Mesenchymal stem cell (in vitro differentiated cells and primary cell): ENCODE measurements at regions not wholly inside any gene's neighbourhood (a gene's known extent, or its start where the extent isn't known, plus 50 kb on each side); places are given as distances from the start of the nearest gene placed in this dataset.
A peak's percentile ranks its signal among the peaks of the same experiment; 100 is the strongest.

ENCODE experiments used
- DNase-seq: peaks from one replicate; pipeline ENCODE4 v3.0.0-alpha.2; 2013
- H2AFZ ChIP-seq: one replicate; pipeline ENCODE4 v1.6.1; 2013; ENCODE audit warnings: low read depth, mild to moderate bottlenecking, control low read depth, inconsistent platforms, low read length, moderate library complexity
- H2AK5ac ChIP-seq: 2 replicates; pipeline ENCODE4 v1.6.1; 2013; ENCODE audit warnings: low read length, moderate library complexity, mild to moderate bottlenecking, inconsistent platforms; ENCODE audit not compliant: severe bottlenecking
- H2BK120ac ChIP-seq: one replicate; pipeline ENCODE4 v1.6.1; 2013; ENCODE audit warnings: low read depth, mild to moderate bottlenecking, inconsistent platforms, low read length, moderate library complexity
- H2BK12ac ChIP-seq, 2 experiments: one replicate each; pipeline ENCODE4 v1.6.1; 2013; ENCODE audit warnings: inconsistent platforms in 2 of 2, low read length in 2 of 2, mild to moderate bottlenecking in 2 of 2, moderate library complexity in 2 of 2, control low read depth in 1 of 2
- H2BK15ac ChIP-seq: one replicate; pipeline ENCODE4 v1.6.1; 2013; ENCODE audit warnings: mild to moderate bottlenecking, low read depth, inconsistent platforms; ENCODE audit not compliant: poor library complexity, severe bottlenecking
- H2BK5ac ChIP-seq: 2 replicates; pipeline ENCODE4 v1.6.1; 2013; ENCODE audit warnings: low read depth, mild to moderate bottlenecking, low read length, control low read depth, inconsistent platforms; ENCODE audit not compliant: poor library complexity, severe bottlenecking
- H3K14ac ChIP-seq, 2 experiments: one replicate each; pipeline ENCODE4 v1.6.1; 2013; ENCODE audit warnings: inconsistent platforms in 2 of 2, low read length in 2 of 2, control low read depth in 1 of 2, mild to moderate bottlenecking in 1 of 2, moderate library complexity in 1 of 2
- H3K18ac ChIP-seq, 2 experiments: one replicate each; pipeline ENCODE4 v1.6.1; 2013; ENCODE audit warnings: inconsistent platforms in 2 of 2, low read length in 2 of 2, control low read depth in 1 of 2, low read depth in 1 of 2, mild to moderate bottlenecking in 1 of 2
- H3K23ac ChIP-seq, 2 experiments: one replicate each; pipeline ENCODE4 v1.6.1; 2013; ENCODE audit warnings: inconsistent platforms in 2 of 2, low read length in 2 of 2, mild to moderate bottlenecking in 2 of 2, moderate library complexity in 2 of 2, control low read depth in 1 of 2
- H3K27ac ChIP-seq: 2 replicates; pipeline ENCODE4 v1.5.1; 2013; ENCODE audit warnings: mild to moderate bottlenecking, moderate library complexity, low read length, control low read depth, inconsistent platforms; ENCODE audit not compliant: poor library complexity, severe bottlenecking
- H3K27me3 ChIP-seq, 2 experiments: 2 replicates each; pipeline versions ENCODE4 v1.6.1 to v1.7.0; 2013; ENCODE audit warnings: low read length in 2 of 2, mild to moderate bottlenecking in 2 of 2, moderate library complexity in 2 of 2, control low read depth in 1 of 2, inconsistent platforms in 1 of 2; ENCODE audit not compliant: control insufficient read depth in 1 of 2, insufficient read depth in 1 of 2
- H3K36me3 ChIP-seq, 2 experiments: 2 replicates each; pipeline versions ENCODE4 v1.6.1 to v1.7.0; 2013; ENCODE audit warnings: low read length in 2 of 2, control low read depth in 1 of 2, inconsistent platforms in 1 of 2, low read depth in 1 of 2, mild to moderate bottlenecking in 1 of 2; ENCODE audit not compliant: insufficient read depth in 2 of 2, control insufficient read depth in 1 of 2
- H3K4ac ChIP-seq, 2 experiments: one replicate each; pipeline ENCODE4 v1.6.1; 2013; ENCODE audit warnings: inconsistent platforms in 2 of 2, low read length in 2 of 2, mild to moderate bottlenecking in 2 of 2, moderate library complexity in 2 of 2, control low read depth in 1 of 2, low read depth in 1 of 2
- H3K4me1 ChIP-seq: 2 replicates; pipeline ENCODE4 v1.6.1; 2013; ENCODE audit warnings: low read depth, low read length, control low read depth; ENCODE audit not compliant: control insufficient read depth, insufficient read depth
- H3K4me2 ChIP-seq: 2 replicates; pipeline ENCODE4 v1.6.1; 2013; ENCODE audit warnings: low read length, mild to moderate bottlenecking, inconsistent platforms; ENCODE audit not compliant: poor library complexity, severe bottlenecking
- H3K4me3 ChIP-seq, 2 experiments: 2 replicates each; pipeline versions ENCODE4 v1.5.1 to v1.7.0; 2013; ENCODE audit warnings: low read length in 2 of 2, mild to moderate bottlenecking in 2 of 2, control low read depth in 1 of 2, low read depth in 1 of 2; ENCODE audit not compliant: insufficient read depth in 1 of 2
- H3K79me1 ChIP-seq: replicated peaks from 2 replicates; pipeline ENCODE4 v1.6.1; 2013; ENCODE audit warnings: mild to moderate bottlenecking, control low read depth, low read length, inconsistent platforms; ENCODE audit not compliant: poor library complexity, severe bottlenecking
- H3K9ac ChIP-seq: 2 replicates; pipeline ENCODE4 v1.7.0; 2013; ENCODE audit warnings: mild to moderate bottlenecking, low read length, moderate library complexity
- H3K9me3 ChIP-seq: 2 replicates; pipeline ENCODE4 v1.7.0; 2013; ENCODE audit warnings: mild to moderate bottlenecking, low read length; ENCODE audit not compliant: control insufficient read depth
- H4K8ac ChIP-seq: one replicate; pipeline ENCODE4 v1.6.1; 2013; ENCODE audit warnings: inconsistent platforms, mild to moderate bottlenecking, low read length, moderate library complexity
- H4K91ac ChIP-seq: one replicate; pipeline ENCODE4 v1.6.1; 2013; ENCODE audit warnings: mild to moderate bottlenecking, low read length, inconsistent platforms
- WGBS: methylation state at CpG from one replicate; pipeline ENCODE4 v1.1.7; 2013; ENCODE audit warnings: mixed read lengths; 5-methylcytosine and 5-hydroxymethylcytosine counted together

- no peak overlapping the region for H4K8ac ChIP-seq
- H3K36me3 ChIP-seq: no peaks in the 10 kb centered on the region
- WGBS: 54% methylated on average over 6 of the region's 6 CpGs
- no peak overlapping the region for H3K4ac ChIP-seq
- H3K9ac ChIP-seq: no peak overlapping the region
- H2BK120ac ChIP-seq: no peak overlapping the region
- H3K4me1 ChIP-seq: no peaks in the 10 kb centered on the region
- H2BK5ac ChIP-seq: no peak overlapping the region
- H2AK5ac ChIP-seq: no peak overlapping the region
- no peak overlapping the region for H2AFZ ChIP-seq
- no peak overlapping the region for H3K23ac ChIP-seq
- H3K9me3 ChIP-seq: no peaks in the 10 kb centered on the region
- no peak overlapping the region for H2BK15ac ChIP-seq
- no peak overlapping the region for H3K27ac ChIP-seq
- no peak for DNase-seq
- no peak overlapping the region for H2BK12ac ChIP-seq
- H3K27me3 ChIP-seq: no peaks in the 10 kb centered on the region
- H3K4me2 ChIP-seq: no peak overlapping the region
- H3K4me3 ChIP-seq: no peak overlapping the region
- no peak overlapping the region for H3K18ac ChIP-seq
- H4K91ac ChIP-seq: no peak overlapping the region
- H3K79me1 ChIP-seq: no peaks in the 10 kb centered on the region
- H3K14ac ChIP-seq: no peak overlapping the region
Measured at GRCh38 chr13:111882351-111882750, 184.6 kb upstream of the SOX1 start.

- Histone ChIP-seq H3K9ac (no peak overlapping the region), H3K27ac (no peak overlapping the region), H2AK5ac (no peak overlapping the region), H3K4me1 (no peaks in the 10 kb centered on the region), H2BK5ac (no peak overlapping the region), H3K4me3 (no peak overlapping the region), H2BK15ac (no peak overlapping the region), H3K4ac (no peak overlapping the region), H3K23ac (no peak overlapping the region), H2BK12ac (no peak overlapping the region), H3K9me3 (no peaks in the 10 kb centered on the region), H3K79me1 (no peaks in the 10 kb centered on the region), H3K36me3 (no peaks in the 10 kb centered on the region), H3K18ac (no peak overlapping the region), H2AFZ (no peak overlapping the region), H3K4me2 (no peak overlapping the region), H4K91ac (no peak overlapping the region), H3K27me3 (no peaks in the 10 kb centered on the region), H3K14ac (no peak overlapping the region), H2BK120ac (no peak overlapping the region), H4K8ac (no peak overlapping the region)
- no peak for DNase-seq
- 70% methylated on average over 15 of the region's 17 CpGs for WGBS
Measured at GRCh38 chr13:111883571-111884343, 183.2 kb upstream of the SOX1 start.

GRCh38 chr13:111886217-111886945, 180.6 kb upstream of the SOX1 start:
- H3K79me1 ChIP-seq: no peaks in the 10 kb centered on the region
- H4K8ac ChIP-seq: no peak overlapping the region
- H2AK5ac ChIP-seq: no peak overlapping the region
- no peak overlapping the region for H2BK15ac ChIP-seq
- no peak overlapping the region for H3K4me3 ChIP-seq
- no peak overlapping the region for H3K9ac ChIP-seq
- no peak overlapping the region for H3K23ac ChIP-seq
- H2BK120ac ChIP-seq: no peak overlapping the region
- H3K36me3 ChIP-seq: no peaks in the 10 kb centered on the region
- no peak overlapping the region for H4K91ac ChIP-seq
- no peak overlapping the region for H2BK12ac ChIP-seq
- no peak overlapping the region for H3K14ac ChIP-seq
- H3K27me3 ChIP-seq: no peaks in the 10 kb centered on the region
- H3K4me1 ChIP-seq: no peaks in the 10 kb centered on the region
- no peaks in the 10 kb centered on the region for H3K9me3 ChIP-seq
- H3K27ac ChIP-seq: no peak overlapping the region
- whole genome bisulfite sequencing: 58% methylated on average over 6 of the region's 7 CpGs
- H2AFZ ChIP-seq: no peak overlapping the region
- no peak overlapping the region for H3K18ac ChIP-seq
- no peak overlapping the region for H3K4ac ChIP-seq
- H3K4me2 ChIP-seq: no peak overlapping the region
- no peak for DNase-seq
- no peak overlapping the region for H2BK5ac ChIP-seq

- peak; percentile 76 for DNase-seq
- peak overlapping the region; percentile 12 for H2BK15ac ChIP-seq
- H2BK120ac ChIP-seq: no peak overlapping the region
- no peak overlapping the region for H4K91ac ChIP-seq
- H2BK12ac ChIP-seq: no peak overlapping the region
- H3K4me1 ChIP-seq: peaks cover 11% of the 10 kb centered on the region
- H3K14ac ChIP-seq: no peak overlapping the region
- H3K36me3 ChIP-seq: no peaks in the 10 kb centered on the region
- peak overlapping the region; percentile 68 for H2AFZ ChIP-seq
- H2AK5ac ChIP-seq: no peak overlapping the region
- H4K8ac ChIP-seq: no peak overlapping the region
- H3K9ac ChIP-seq: no peak overlapping the region
- peaks cover 10 to 13% of the 10 kb centered on the region in 2 experiments for H3K27me3 ChIP-seq
- H3K4me3 ChIP-seq: peak overlapping the region in 1 of 2 experiments; percentile 42
- peak overlapping the region; percentile 90 for H3K4me2 ChIP-seq
- H2BK5ac ChIP-seq: no peak overlapping the region
- peaks cover 6% of the 10 kb centered on the region for H3K9me3 ChIP-seq
- no peak overlapping the region for H3K23ac ChIP-seq
- no peak overlapping the region for H3K18ac ChIP-seq
- H3K4ac ChIP-seq: peak overlapping the region in 1 of 2 experiments; percentile 15
- H3K79me1 ChIP-seq: no peaks in the 10 kb centered on the region
- H3K27ac ChIP-seq: no peak overlapping the region
- under 1% methylated on average over 39 of the region's 39 CpGs for WGBS
Measured at GRCh38 chr13:111893071-111893606, 173.8 kb upstream of the SOX1 start.
